ENCODE measurements at regions not wholly inside any gene's neighbourhood (a gene's known extent, or its start where the extent isn't known, plus 50 kb on each side); places are given as distances from the start of the nearest gene placed in this dataset.

DNA sequence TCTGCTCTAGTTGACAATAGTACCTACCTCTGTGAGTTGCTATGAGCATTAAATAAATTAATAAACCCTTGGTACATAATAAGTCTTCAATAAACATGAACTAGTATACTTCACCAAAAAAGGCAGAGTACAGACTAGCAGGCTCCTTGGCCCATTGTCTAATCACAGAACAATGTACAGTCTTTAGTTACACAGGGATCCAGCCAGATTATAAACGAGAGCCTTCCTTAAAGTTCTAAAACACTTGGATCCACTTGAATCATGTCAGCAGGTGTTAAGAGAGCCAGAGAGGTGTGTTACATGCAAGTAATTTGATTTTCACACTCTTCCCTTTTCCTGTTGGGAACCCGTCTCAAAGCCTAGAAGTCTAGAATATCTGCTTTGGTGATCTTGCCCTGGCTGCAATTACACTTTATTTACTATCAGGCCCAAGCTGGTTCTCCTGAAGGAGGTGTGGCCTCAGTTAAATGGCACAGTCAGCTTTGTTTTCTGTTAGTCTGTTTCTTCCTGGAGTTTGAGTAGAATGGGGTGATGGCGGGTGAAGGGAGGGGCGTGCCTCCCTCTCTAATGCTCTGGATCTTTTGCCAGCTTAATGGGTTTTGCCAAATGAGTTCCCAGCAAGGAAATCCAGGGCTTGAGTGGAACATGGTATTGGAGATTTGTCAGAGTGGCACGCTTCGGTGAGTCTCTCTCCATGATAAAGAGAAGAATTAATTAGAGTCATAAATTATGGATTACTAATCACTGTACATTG is 570.9 kb upstream of the CAMK1G start:
- DNase-seq (ENCODE audit: low read depth in 2 of 2): no peak

DNA sequence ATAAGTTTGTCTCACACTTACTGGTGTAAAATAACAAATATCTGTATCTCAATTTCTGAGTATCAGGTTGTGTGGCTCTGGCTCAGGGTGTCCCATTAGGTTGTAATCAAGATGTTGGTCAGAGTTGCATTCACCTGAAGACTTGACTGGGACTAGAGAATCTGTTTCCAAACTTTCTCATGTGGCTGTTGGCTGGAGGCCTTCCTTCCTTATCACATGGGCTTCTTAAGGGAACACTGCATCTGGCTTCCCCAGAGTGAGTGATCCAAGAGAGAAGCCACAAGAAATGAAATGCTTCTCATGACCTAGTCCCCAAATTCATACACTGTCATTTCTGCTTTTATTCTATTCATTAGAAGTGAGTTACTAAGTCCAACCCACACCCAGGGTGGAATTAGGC is 568.4 kb upstream of the CAMK1G start:
- DNase-seq (ENCODE audit: low read depth in 2 of 2): no peak

DNA sequence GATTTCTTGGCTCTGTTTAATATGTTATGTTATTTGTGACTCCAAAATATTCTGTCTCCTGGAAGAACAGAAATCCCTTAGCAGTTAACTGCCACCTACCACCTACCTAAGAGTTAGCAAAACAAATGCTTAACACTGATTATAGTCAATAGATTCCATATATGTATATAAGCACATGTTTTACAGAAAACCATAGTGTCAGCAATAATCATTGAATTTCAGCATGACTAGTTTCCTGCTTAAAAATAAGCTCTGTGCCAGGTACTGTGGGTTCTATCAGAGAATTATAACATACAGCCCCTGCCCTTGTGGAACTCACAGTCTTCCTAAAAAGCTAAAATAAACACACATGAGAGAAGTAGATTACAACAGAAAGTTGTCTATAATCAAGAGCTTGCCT is 561.9 kb upstream of the CAMK1G start:
- DNase-seq (ENCODE audit: low read depth in 2 of 2): no peak

DNA sequence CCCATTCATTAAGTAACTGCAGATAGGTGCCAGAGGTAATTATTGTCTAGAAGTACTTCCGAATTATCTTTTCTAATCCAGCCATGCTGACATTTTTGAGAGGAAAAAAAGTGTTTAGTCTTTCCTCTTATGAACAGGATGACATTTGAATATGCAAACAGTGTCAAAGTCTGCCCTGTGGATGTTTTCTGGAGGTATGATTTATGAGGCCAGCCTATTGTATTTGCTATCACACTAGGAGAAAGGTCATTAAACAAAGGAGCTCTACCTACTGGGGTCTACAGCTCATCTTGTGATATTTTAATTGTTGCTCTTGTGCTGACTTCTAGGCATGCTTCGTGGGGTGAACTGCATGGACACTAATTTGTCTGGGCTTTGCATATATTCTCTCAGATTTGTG is 559.7 kb upstream of the CAMK1G start:
- no peak for DNase-seq (ENCODE audit: low read depth in 2 of 2)

DNA sequence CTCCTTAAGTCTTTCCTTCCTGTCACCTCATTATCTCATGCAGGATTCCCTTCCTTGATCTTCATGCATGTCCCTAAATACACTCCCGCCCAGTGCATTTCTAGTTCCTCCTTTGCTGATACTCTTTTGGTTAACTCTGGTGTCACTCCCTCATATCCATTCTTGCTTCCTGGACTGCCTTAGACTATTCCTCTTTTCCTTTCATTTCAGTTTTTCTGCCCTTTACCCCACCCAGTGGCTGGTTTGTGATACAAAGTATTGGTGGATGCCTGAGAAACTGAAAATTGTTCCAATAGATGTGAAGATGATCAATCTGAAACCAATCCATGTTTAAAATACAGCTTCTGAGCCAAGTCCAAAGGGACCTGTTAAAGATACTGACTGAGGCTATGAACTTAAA is 553.8 kb upstream of the CAMK1G start:
- no peak for DNase-seq (ENCODE audit: low read depth in 2 of 2)

- DNase-seq (ENCODE audit: low read depth in 2 of 2): no peak
Measured at GRCh38 chr1:209030454-209031167, 552.9 kb upstream of the CAMK1G start.

- no peak for DNase-seq (ENCODE audit: low read depth in 2 of 2)
Measured at GRCh38 chr1:209037064-209037463, 546.5 kb upstream of the CAMK1G start.

- no peak for DNase-seq (ENCODE audit: low read depth in 2 of 2)
Measured at GRCh38 chr1:209038316-209038715, 545.2 kb upstream of the CAMK1G start.

DNA sequence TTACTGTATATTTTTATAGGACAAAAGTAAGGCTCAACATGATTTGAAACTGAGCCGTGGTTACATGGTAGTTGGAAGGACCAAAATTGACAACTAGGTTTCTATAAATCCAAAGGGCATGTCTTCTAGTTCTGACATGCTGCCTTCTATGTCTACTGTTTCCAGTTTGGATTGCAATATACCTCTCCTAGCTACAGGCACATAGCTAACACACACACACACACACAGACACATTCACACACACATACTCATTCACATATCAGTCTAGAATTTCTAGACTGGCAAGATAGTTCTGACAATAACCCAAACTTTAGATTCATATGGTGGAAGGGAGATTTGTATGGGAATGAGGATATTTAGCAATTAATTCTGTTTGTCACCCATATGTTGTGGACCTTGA is 544.8 kb upstream of the CAMK1G start:
- no peak for DNase-seq (ENCODE audit: low read depth in 2 of 2)

DNA sequence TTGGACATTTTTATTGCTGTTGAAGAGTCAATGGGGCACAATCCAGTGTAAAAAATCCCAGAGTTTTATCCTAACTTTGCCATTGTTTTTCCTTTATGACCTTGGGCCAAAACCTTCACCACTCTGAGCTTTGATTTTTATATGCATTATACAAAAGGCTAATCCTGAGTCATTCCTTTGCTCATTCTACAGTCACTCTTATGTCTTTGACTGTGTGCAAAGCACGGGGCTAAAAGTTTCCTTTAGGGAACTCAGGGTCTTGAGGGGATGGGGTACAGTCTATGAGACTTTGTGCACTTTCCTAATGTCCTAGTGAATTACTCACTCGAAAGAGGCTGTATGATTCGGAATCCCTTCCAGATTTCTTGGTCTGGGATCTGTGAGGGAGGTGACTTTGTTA is 543.2 kb upstream of the CAMK1G start:
- DNase-seq (ENCODE audit: low read depth in 2 of 2): no peak

DNA sequence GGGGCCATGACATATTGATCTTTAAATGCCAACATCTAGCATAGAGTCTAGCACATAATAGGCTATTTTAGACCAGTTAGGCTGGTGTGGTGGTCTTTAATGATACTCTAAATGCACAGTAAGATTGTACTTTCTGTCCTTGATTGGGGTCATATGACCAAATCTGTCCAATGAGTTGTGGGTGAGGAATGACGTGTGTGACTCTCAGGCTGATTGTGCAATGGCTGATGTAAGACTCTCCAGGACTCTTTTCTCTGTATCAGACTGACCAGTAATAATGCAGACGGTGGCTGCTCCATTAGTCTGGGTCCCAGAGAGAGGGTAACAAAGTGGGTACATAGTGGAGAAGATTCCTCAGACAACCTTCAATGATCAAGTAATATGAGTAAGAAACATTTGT is 541.6 kb upstream of the CAMK1G start:
- no peak for DNase-seq (ENCODE audit: low read depth in 2 of 2)

DNA sequence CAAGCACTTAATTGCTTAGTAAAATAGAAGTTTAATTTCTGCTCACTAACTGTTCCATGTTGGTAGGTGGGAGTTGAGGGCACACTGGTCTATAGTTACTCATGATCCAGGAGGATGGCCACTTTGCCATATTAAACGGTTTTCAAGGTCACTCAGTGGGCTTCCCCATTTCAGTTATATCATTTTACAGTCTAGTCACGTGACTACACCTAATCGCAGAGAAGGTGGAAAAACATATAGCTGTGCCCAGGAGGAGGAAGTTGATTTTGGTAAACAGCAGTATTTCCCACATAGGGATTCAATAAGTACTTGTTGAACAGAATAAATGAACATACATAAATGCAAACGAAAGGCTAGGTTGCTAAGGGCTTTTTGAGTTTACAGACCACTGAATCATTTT is 541.1 kb upstream of the CAMK1G start:
- DNase-seq (ENCODE audit: low read depth in 2 of 2): no peak

GRCh38 chr1:209045331-209046057 is 538.0 kb upstream of the CAMK1G start:
- no peak for DNase-seq (ENCODE audit: low read depth in 2 of 2)

- no peak for DNase-seq (ENCODE audit: low read depth in 2 of 2)
Measured at GRCh38 chr1:209046058-209046417, 537.5 kb upstream of the CAMK1G start.

DNA sequence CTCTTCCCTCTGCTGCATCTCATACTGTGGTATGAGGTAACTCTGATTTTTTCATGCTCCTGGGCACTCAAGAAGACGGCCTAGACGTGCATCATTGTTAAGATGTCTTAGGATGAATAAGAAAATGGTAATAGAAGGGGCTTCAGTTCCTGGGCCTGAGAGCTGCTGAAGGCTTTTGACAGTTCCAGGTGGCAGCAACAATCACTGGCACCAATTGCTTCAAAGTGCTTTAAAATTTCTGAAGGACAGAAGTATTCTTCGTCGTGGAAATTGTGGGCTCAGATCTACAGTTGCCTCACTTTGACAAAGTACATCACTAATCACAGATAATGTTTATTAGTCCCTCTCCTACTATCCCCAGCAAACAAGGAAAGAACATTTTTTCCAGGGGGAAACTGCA is 536.6 kb upstream of the CAMK1G start:
- DNase-seq (ENCODE audit: low read depth in 2 of 2): no peak

DNA sequence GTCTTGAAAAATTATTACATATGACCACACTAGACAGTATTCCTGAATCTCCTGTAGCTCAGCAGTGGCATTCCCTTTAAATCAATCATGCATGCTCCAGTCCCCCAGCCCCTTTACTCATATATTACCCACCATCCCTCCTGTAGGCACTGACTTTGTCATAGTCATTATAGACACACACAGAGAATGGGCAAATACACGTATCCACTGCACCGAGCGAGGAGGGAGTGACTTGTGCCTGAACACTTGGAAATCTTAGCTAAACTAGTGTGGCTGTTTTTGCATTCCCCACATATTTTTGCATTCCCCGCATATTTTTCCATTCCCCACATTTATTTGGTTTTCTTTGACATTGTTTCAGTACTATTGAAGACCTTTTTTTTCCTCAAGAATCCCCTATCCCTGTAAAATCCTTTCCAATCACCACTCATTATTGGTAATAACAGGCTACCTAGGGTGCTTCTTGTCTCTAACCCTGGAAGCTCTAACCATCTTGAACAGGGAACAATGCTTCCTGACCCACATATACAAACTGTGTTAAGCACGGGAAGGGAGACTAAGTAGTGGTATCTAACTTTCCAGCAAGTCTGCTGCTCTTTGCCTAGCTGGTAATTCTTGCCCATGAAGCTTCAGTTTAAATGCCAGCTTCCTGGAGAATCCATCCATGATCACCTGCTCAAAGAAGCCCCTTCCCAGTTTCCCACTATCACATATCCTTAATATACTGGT is 534.4 kb upstream of the CAMK1G start:
- DNase-seq (ENCODE audit: low read depth in 2 of 2): no peak

- no peak for DNase-seq (ENCODE audit: low read depth in 2 of 2)
Measured at GRCh38 chr1:209051570-209051969, 531.9 kb upstream of the CAMK1G start.

DNA sequence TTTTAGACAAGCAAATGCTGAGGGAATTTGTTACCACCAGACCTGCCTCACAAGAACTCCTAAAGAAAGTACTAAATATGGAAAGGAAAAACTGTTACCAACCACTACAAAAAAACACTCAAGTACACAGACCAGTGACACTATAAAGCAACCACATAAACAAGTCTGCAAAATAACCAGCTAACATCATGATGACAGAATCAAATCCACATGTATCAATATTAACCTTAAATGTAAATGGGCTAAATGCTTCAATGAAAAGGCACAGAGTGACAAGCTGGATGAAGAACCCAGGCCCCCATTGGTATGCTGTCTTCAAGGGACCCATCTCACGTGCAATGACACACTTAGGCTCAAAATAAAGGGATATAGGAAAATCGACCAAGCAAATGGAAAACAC is 529.9 kb upstream of the CAMK1G start:
- no peak for DNase-seq (ENCODE audit: low read depth in 2 of 2)

DNA sequence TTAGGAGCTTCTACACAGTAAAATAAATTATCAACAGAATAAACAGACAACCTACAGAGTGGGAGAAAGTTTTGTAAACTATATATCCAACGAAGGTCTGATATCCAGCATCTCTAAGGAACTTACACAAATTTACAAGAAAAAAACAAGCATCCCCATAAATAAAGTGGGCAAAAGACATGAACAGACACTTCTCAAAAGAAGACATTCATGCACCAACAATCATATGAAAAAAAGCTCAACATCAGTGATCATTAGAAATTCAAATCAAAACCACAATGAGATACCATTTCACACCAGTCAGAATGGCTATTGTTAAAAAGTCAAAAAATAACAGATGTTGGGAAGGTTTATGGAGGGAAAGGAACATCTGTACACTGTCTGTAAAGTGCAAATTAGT is 526.4 kb upstream of the CAMK1G start:
- DNase-seq (ENCODE audit: low read depth in 2 of 2): no peak

DNA sequence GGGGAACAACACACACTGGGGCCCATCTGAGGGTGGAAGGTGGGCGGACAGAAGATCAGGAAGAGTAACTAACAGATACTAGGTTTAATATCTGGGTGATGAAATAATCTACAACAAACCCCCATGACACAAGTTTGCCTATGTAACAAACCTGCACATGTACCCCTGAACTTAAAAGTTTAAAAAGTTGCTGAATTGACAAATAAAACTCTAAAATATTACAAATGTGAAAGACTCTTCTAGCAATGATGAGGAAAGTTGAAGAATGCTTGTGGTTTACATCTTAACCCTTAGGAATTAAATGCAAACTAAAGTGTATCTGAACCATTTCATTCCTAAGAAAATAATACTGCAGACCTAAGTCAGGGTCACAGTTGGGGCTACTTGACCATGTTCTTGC is 525.6 kb upstream of the CAMK1G start:
- DNase-seq (ENCODE audit: low read depth in 2 of 2): no peak

DNA sequence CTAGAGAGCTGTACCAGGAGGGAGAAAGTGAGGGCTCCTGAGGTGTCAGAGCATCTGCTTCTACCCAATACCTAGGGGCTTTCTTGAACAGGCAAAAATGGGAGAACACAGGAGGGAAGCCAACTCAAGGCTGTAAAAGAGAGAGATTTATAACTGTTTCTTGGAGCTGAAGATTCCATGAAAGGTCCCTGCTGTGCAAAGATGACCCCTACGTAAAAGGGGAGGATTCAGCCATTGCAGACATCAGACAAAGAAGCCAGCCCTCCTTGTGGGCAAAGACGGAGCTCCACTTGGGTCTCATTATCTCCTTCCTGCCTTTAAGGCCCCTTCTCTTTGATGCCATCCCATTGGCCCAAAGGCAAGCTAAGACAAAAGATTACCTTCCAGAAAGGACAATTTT is 524.1 kb upstream of the CAMK1G start:
- DNase-seq (ENCODE audit: low read depth in 2 of 2): no peak

- no peak for DNase-seq (ENCODE audit: low read depth in 2 of 2)
Measured at GRCh38 chr1:209059981-209060380, 523.5 kb upstream of the CAMK1G start.
